ENCODE measurements at regions not wholly inside any gene's neighbourhood (a gene's known extent, or its start where the extent isn't known, plus 50 kb on each side); places are given as distances from the start of the nearest gene placed in this dataset.

DNA sequence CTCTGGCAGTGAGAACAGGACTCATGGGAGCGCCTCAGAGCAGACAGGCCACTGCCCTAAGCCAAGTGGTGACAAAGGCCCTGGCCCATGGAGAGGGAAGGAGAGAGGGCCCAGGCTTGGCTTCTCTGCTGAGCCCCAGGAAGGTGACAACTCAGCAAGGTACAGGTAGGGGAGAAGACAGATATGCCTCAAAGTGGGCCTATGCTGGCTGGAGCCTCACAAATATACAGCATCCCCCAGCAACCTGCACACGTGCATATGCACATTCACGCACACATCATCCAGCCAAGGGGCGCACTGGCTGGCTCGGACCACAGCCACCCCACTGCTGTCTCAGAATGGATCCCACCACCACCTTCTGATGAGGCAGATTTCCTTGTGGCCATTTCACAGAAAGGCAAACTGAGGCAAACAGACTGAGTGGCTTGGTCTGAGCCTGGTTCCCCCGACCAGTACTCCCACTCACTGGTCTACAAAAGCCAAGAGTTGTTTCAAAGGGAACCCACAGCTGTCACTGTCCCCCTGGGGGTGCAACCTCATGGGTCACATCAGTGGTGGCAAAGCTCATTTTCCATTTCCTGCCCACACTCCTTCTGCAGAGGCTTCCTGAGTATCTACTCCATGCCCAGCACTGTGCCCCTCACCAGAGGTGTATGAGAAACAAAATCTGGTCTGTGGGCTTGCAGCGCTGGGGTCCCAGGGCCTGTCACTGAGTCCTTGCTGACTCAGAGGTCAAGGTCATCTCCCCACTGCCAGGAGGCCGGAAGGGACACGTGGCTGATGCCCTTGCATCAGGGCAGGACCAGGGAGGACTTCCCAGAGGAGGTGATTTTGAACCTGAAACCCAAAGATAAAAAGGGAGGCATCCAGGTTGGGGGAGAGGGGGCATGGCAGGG lies 67.3 kb upstream of the PRR5 start:
- ChIA-PET CTCF (no interaction called here), POLR2A (no interaction called here), RAD21 (ENCODE audit: unreplicated experiment) (no interaction called here), SMC1A (ENCODE audit: uncharacterized antibody, unreplicated experiment) (no interaction called here)
- no peaks in the 10 kb centered on the region for H3K9me3 ChIP-seq (replicated peaks; ENCODE audit: control insufficient read depth, insufficient read depth, low read length)
- ATAC-seq (no peak), FAIRE-seq (no peak), DNase-seq (ENCODE audit: low read depth, low spot score) (no peak)
- in situ Hi-C loops (cut with MboI) = no loop called here
- H3K79me2 ChIP-seq (ENCODE audit: control insufficient read depth, insufficient read depth, low read length) = no peaks in the 10 kb centered on the region
- intact Hi-C loops (cut with micrococcal nuclease; ENCODE audit: unreplicated experiment) = no loop called here
- no peaks in the 10 kb centered on the region for H3K4me1 ChIP-seq (ENCODE audit: control insufficient read depth, insufficient read depth, low read length)
- TF ChIP-seq IRF4 (IDR thresholded peaks at IDR 0.05; ENCODE audit: low read depth, low read length) (no peak), MXI1 (IDR thresholded peaks at IDR 0.05; ENCODE audit: low read depth, low read length) (no peak), MTA2 (IDR thresholded peaks at IDR 0.05; ENCODE audit: low read depth) (no peak), NR2C2 (IDR thresholded peaks at IDR 0.05; ENCODE audit: borderline replicate concordance, control insufficient read depth, insufficient read length, low read depth) (no peak), TAF1 (IDR thresholded peaks at IDR 0.05; ENCODE audit: borderline replicate concordance, low read depth, low read length) (no peak), POU2F2 (IDR thresholded peaks at IDR 0.05; ENCODE audit: borderline replicate concordance, low read depth, low read length) (no peak), RELA (IDR thresholded peaks at IDR 0.05; ENCODE audit: borderline replicate concordance, partially characterized antibody) (no peak)
- TF ChIP-seq, protein P1, sequence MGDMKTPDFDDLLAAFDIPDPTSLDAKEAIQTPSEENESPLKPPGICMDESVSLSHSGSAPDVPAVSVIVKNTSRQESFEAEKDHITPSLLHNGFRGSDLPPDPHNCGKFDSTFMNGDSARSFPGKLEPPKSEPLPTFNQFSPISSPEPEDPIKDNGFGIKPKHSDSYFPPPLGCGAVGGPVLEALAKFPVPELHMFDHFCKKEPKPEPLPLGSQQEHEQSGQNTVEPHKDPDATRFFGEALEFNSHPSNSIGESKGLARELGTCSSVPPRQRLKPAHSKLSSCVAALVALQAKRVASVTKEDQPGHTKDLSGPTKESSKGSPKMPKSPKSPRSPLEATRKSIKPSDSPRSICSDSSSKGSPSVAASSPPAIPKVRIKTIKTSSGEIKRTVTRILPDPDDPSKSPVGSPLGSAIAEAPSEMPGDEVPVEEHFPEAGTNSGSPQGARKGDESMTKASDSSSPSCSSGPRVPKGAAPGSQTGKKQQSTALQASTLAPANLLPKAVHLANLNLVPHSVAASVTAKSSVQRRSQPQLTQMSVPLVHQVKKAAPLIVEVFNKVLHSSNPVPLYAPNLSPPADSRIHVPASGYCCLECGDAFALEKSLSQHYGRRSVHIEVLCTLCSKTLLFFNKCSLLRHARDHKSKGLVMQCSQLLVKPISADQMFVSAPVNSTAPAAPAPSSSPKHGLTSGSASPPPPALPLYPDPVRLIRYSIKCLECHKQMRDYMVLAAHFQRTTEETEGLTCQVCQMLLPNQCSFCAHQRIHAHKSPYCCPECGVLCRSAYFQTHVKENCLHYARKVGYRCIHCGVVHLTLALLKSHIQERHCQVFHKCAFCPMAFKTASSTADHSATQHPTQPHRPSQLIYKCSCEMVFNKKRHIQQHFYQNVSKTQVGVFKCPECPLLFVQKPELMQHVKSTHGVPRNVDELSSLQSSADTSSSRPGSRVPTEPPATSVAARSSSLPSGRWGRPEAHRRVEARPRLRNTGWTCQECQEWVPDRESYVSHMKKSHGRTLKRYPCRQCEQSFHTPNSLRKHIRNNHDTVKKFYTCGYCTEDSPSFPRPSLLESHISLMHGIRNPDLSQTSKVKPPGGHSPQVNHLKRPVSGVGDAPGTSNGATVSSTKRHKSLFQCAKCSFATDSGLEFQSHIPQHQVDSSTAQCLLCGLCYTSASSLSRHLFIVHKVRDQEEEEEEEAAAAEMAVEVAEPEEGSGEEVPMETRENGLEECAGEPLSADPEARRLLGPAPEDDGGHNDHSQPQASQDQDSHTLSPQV (IDR thresholded peaks at IDR 0.05) = no peak
- H3K4me3 ChIP-seq = no peak overlapping the region
- no TSS peak for BruUV-seq (replicated peaks)
- no peaks in the 10 kb centered on the region for H4K20me1 ChIP-seq (ENCODE audit: control insufficient read depth, insufficient read depth)
- H3K27ac ChIP-seq (ENCODE audit: control insufficient read depth, insufficient read depth) = no peak overlapping the region
- H3K27me3 ChIP-seq (replicated peaks in 1 of 2; ENCODE audit: control insufficient read depth in 2 of 2, insufficient read depth in 2 of 2, low read length in 1 of 2) = no peaks in the 10 kb centered on the region
- WGBS (ENCODE audit: insufficient coverage, insufficient replicate concordance, low lambda C conversion rate, missing lambda C conversion rate) = 24% methylated on average over 9 of the region's 9 CpGs
- no peaks in the 10 kb centered on the region for H3K36me3 ChIP-seq (ENCODE audit: control insufficient read depth in 2 of 2, insufficient read depth in 2 of 2, low read length in 1 of 2)
- H3K9ac ChIP-seq (ENCODE audit: control insufficient read depth, insufficient read depth, low read length) = no peak overlapping the region
- H2AFZ ChIP-seq (ENCODE audit: control insufficient read depth, low read depth, low read length) = no peak overlapping the region
- H3K4me2 ChIP-seq (ENCODE audit: control insufficient read depth, insufficient read depth) = no peak overlapping the region
